HG02885 (cell line): ENCODE measurements at regions not wholly inside any gene's neighbourhood (a gene's known extent, or its start where the extent isn't known, plus 50 kb on each side); places are given as distances from the start of the nearest gene placed in this dataset.
"Not testable (repeated sequence)": the region's sequence is repeated elsewhere in the genome, so short reads cannot be mapped to it uniquely, and the experiment has no call there.

ENCODE experiments used
- ATAC-seq: cut with Tn5 transposase; IDR thresholded peaks from one replicate; pipeline ENCODE4 v1.9.1; 2021; ENCODE audit warnings: mild to moderate bottlenecking; ENCODE audit not compliant: unreplicated experiment, poor library complexity

DNA sequence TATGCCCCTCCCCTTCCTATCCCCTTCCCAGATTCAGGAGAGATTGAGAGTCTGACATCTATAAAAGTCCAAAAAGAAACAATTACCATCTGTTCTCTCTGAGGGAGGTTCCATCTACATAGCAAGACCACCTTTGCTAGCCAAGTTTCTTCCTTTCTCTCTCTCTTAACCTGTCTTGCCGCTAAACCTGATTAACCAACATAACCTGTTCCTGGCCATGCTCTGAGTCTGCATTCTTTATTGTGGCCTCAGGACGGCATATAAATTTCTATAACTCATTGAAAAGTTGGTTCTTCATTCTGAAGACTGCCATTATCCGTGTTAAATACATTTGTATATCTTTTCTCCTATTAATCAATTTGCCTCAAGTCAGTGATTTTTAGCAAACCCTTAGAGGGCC lies 594.0 kb downstream of the KCNH5 start:
- ATAC-seq: no peak

- ATAC-seq: no peak
These were observed 592.0 kb downstream of the KCNH5 start for GRCh38 chr14:62453226-62453625.

- ATAC-seq: no peak
These were observed 589.8 kb downstream of the KCNH5 start for GRCh38 chr14:62455446-62455845.

DNA sequence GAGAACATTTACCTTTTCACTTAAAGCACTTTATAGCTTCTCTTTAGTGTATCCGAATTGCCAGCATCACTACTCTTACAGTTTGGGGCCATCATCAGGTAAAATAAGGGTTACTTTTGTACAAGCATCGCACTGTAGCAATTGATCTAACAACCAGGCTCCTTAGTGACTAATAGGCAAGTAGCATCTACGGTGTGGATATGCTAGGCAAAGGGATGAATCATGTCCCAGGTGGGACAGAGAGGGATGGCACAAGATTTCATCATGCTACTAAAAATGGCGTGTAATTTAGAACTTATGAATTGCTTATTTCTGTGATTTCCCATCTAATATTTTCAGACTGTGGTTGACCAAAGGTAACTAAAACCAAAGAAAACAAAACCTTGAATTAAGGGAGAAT lies 582.3 kb downstream of the KCNH5 start:
- ATAC-seq: no peak

GRCh38 chr14:62468946-62469345 lies 576.3 kb downstream of the KCNH5 start:
- ATAC-seq: no peak

- ATAC-seq: no peak
These were observed 574.3 kb downstream of the KCNH5 start for GRCh38 chr14:62470935-62471334.

DNA sequence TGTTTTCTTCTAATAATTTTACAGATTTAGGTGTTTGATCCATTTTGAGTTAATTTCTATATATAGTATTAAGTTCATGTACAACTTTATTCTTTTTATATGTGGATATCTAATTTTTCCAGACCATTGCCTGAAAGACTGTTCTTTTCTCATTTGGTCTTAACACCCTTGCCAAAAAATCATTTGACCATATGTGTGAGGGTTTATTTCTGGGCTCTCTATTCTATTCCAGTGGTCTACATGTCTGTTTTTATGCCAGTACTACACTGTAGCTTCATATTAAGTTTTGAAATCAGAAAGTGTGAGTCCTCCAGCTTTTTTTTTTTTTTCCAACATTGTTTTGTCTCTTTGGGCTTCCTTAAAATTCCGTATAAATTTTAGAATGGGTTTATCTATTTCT lies 554.1 kb downstream of the KCNH5 start:
- no peak for ATAC-seq

DNA sequence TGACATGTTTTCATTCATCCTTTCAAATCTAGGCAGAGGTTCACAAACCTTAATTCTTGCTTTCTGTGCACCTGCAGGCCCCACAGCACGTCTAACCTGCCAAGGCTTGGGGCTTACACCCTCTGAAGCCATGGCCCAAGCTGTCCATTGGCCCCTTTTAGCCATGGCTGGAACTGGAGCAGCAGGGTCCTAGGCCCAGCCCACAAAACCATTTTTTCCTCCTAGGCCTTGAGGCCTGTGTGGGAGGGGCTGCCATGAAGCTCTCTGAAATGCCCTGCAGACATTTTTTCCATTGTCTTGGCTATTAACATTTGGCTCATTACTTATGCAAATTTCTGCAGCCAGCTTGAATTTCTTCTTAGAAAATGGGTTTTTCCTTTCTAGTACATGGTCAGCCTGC lies 547.5 kb downstream of the KCNH5 start:
- ATAC-seq: no peak

DNA sequence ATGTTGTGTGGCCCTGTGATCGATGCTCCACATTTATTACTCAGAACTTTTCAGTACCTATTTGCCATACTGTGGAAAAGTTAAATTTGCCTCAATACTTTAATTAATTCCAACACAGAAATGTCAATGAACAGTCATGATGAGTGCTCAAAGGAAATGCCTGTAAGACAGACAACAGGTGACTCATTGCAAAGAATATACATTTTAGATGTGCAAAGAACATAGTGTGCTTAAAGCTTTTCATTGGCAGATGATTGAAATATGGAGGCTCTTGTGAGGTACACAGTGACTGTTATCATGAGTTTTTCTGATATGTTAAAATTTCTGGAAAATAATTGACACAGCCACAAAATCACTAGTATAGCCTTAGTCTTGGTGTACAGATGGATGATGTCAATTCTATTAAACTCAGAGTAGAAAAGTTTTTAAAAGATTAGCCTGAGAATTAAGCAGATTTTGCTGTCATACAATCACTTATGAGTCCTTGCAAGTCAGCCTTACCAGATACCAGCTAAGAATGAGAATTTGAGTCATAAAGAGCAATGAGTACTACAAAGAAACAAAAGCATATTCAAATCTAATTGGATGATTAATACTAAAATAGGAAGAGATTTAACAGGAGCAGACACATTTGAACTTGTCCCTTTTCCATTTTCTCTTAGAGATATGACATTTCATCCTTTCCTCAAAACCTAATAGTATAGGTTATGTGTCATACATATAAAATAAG lies 544.1 kb downstream of the KCNH5 start:
- no peak for ATAC-seq

DNA sequence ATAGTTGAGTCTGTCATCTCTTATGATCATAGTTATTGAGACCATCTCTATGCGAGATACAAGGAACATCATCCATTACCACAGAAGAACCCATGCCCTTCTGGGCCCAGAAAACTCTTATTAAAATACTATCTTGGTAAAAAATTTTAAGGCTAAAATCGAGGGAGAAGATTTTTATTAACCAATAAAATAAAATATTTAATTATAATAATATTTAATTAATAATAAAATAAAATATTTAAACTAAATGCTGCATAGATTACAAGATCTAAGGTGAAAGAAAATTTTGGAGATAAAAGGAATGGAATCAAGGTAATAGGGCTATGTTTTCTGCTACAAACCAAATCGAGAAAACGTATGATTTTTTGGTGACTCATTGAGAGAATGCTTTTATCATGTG lies 540.2 kb downstream of the KCNH5 start:
- no peak for ATAC-seq

- not testable (repeated sequence) for ATAC-seq
These were observed 523.9 kb downstream of the KCNH5 start for GRCh38 chr14:62521309-62521708.

DNA sequence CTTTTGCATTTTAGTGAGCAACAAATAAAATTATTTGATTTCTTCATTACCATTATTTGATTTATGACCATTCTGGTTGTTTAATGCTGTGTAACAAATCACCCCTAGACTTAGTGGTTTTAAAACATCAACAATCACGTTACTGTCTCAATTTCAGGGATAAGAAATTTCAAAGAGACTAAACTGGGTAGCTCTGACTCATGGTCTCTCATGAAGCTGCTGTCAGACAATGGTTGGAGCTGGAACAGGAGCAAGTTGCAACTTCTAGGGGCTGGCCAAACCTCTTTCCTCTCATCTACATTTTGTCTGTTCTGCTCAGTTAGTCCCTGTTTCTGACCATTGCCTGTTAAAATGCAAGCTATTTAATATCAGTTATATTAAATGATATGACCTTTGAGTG lies 517.0 kb downstream of the KCNH5 start:
- ATAC-seq: no peak

GRCh38 chr14:62532181-62532580 lies 513.1 kb downstream of the KCNH5 start:
- no peak for ATAC-seq

DNA sequence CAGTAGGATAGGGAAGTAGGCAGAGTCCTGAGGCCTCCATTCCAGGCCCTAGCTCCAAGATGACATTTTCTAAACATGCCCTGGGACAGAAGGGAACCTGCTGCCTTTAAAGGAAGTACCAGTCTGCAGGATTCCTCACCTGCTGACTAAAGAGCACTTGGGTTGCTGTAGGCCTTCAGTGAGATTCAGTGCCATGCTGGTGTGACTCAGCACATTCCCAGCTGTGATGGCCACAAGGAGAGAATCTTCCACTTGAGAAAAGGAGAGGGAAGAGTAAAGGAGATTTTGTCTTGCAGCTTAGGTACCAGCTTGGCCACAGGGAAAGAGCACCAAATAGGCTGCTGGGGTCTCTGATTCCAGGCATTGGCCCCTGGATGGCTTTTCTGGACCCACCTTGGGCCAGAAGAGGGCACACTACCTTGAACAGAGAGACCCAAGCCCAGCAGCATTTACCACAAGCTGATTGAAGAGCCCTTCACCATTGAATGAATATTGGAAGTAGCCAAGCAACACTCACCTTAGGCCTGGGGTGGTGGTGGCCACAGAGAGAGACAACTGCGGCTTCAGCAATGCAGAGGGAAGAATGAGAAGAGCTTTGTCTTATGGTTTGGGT lies 498.3 kb downstream of the KCNH5 start:
- ATAC-seq: no peak

DNA sequence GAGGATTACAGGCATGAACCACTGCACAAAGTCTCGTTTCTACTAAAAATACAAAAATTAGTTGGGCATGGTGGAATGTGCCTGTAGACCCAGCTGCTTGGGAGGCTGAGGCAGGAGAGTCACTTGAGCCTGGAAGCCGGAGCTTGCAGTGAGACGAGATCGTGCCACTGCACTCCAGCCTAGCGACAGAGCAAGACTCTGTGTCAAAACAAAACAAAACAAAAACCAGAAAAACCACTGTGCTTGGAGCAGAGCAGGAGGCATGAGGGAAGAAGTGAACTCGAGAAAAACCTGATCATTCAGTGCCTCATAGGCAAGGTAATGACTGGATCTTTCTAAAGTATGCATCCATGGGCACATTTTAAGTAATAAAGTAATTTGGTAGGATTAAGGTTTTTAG lies 487.8 kb downstream of the KCNH5 start:
- ATAC-seq: no peak

GRCh38 chr14:62558451-62558850 lies 486.8 kb downstream of the KCNH5 start:
- ATAC-seq: no peak

DNA sequence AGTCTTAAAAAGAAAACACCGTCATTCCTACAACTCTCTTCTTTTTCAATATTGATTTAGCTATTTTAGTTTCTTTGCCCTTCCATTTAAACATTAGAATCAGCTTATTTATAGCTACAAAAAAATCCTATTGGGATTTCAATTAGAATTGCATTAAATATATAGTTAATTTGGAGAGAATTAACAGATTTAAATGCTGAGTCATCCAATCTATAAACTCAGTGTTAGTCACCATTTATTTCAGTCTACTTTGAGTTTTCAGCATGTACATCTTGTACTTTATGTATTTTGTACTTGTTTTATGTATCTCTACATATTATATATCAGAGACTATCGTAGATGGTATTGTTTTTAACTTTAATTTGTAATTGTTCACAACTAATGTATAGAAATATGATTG lies 460.0 kb downstream of the KCNH5 start:
- ATAC-seq: no peak

- ATAC-seq: no peak
These were observed 452.4 kb downstream of the KCNH5 start for GRCh38 chr14:62592877-62593276.

- ATAC-seq: no peak
These were observed 448.1 kb downstream of the KCNH5 start for GRCh38 chr14:62597143-62597542.

GRCh38 chr14:62599616-62600385 lies 445.5 kb downstream of the KCNH5 start:
- ATAC-seq: no peak

DNA sequence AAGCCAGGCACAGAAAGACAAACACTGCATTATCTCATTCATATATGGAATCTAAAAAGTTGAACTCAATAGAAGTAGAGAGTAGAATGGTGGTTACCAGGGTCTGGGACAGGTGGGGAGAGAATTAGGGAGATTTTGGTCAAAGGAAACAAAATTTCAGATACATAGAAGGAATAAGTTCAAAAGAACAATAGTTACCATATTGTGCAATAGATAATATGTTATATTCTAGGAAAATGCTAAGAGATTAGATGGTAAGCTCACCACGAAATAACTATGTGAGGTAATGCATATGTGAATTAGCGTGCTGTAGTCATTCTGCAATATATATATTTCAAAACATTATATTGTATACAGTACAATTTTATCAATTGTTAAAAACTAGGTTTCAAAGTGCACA lies 442.5 kb downstream of the KCNH5 start:
- ATAC-seq: no peak

GRCh38 chr14:62604524-62604923 lies 440.7 kb downstream of the KCNH5 start:
- no peak for ATAC-seq
